Hematopoietic multipotent progenitor cell treated with erythropoietin and hydrocortisone succinate and interleukin-3 and kit ligand, for 6 days (in vitro differentiated cells): ENCODE measurements at regions not wholly inside any gene's neighbourhood (a gene's known extent, or its start where the extent isn't known, plus 50 kb on each side); places are given as distances from the start of the nearest gene placed in this dataset.
"Not testable (repeated sequence)": the region's sequence is repeated elsewhere in the genome, so short reads cannot be mapped to it uniquely, and the experiment has no call there.

Experiments used
- DNase-seq: peaks from one replicate; pipeline ENCODE4 v3.0.0-alpha.2; 2015

GRCh38 chr16:86844695-86845094 is 266.3 kb downstream of the FOXL1 start:
- DNase-seq: no peak

GRCh38 chr16:86846136-86846535 is 267.8 kb downstream of the FOXL1 start:
- DNase-seq: no peak

GRCh38 chr16:86848821-86849220 is 270.5 kb downstream of the FOXL1 start:
- no peak for DNase-seq

DNA sequence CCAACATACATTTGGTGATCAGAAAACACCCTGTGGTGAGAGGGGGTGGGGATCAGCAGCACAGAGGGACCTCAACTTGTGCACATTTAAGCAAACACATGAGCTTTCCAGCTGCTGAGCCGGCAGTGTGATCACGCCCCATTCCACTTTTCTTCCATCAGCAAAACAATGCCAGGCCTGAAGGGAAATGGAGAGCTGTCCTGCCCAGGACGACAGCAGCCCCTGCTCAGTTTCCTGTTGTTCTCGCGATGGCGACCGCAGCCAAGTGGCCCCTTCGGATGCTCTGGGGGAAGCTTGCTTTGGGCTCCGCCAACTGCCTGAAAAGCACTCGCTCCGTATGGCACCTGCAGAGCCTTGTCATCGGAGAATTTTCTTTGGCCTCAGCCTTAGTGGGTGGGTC is 272.3 kb downstream of the FOXL1 start:
- no peak for DNase-seq

DNA sequence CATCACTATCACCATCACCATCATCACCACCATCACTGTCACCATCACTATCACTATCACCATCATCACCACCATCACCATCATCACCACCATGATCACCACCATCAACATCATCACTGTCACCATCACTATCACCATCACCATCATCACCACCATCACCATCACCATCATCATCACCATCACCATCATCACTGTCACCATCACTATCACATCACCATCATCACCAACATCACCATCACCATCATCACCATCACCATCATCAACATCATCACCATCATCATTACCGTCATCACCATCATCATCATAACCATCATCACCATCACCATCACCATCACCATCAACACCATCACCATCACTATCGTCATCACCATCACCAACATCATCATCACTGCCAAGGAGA is 273.8 kb downstream of the FOXL1 start:
- DNase-seq: no peak

- no peak for DNase-seq
Observed at GRCh38 chr16:86854058-86854621, 275.8 kb downstream of the FOXL1 start.

- no peak for DNase-seq
Observed at GRCh38 chr16:86854626-86855294, 276.4 kb downstream of the FOXL1 start.

GRCh38 chr16:86856946-86857586 is 278.7 kb downstream of the FOXL1 start:
- DNase-seq: no peak

DNA sequence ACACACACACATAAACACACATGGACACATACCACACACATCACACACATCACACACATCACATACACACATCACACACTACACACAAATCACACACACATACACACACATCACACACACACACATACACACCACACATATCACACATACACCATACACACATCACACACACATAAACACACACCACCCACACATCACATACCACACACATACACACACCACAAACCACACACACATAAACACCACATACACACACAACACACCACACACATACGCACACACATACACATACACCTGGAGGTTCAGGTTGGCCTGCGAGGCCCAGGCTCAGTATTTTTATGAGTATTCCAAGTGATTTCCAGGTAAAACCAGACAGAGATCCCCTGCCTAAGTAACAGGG is 279.5 kb downstream of the FOXL1 start:
- DNase-seq: no peak

DNA sequence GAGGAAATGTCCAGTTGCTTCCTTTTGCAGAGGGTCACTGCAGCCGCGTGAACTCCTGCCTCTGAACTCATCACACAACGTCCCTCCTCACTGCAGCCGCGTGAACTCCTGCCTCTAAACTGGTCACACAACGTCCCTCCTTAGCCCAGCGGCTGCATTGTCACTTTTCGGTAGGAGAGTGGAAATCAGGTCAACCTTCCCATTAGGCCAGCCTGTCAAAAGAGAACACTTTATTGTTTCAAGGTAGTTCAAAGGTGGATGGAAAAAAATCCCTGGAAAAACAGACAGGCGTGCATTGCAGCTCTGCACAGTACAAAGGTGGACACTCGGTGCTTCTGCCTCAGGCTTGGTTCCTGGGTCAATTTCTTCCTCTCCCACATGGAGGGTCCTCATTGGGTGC is 280.2 kb downstream of the FOXL1 start:
- no peak for DNase-seq

DNA sequence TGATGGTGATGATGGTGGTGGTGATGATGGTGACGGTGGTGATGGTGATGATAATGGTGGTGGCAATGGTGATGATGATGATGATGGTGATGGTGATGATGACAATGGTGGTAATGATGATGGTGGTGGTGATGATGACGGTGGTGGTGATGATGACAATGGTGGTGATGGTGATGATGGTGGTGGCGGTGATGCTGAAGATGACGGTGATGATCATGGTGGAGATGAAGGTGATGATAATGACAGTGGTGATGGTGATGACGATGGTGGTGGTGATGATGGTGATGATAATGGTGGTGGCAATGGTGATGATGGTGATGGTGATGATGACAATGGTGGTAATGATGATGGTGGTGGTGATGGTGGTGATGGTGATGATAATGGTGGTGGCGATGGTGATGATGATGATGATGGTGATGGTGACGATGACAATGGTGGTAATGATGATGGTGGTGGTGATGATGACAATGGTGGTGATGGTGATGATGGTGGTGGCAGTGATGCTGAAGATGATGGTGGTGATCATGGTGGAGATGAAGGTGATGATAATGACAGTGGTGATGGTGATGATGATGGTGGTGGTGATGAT is 283.0 kb downstream of the FOXL1 start:
- DNase-seq: not testable (repeated sequence)

DNA sequence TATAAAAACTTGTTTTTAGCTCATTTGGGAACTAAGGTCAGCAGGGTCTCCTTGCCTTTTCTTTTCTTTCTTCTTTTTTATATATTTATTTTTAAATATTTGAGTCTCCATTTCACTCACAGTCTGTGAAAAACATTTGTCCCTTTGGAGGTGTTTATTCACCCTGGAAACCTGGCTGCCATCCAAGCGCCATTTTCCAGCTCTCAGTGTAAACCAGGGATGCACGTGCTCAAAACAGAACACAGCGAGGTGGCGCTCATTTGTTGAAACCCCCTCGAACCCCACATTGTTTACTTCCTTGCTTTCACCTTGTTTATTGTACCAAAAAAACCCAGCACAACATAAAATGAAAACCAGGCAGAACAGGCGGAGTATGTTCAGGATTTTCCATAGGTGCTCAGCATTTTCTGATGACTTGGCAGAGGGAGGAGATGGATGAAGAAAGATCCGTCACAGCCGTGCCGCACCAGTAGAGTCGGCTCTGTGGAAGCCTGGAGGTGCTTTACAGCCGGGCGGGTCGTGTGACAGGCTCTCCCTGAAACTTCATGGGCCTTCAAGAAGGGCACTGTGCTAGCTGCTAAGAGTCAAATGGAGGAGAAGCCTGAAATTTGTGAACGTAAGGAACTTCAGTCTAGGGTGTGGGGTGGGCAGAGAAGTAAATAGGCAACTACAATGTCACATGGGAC is 284.4 kb downstream of the FOXL1 start:
- no peak for DNase-seq

- DNase-seq: no peak
Observed at GRCh38 chr16:86863609-86864008, 285.3 kb downstream of the FOXL1 start.

- DNase-seq: no peak
Observed at GRCh38 chr16:86864586-86864985, 286.2 kb downstream of the FOXL1 start.

DNA sequence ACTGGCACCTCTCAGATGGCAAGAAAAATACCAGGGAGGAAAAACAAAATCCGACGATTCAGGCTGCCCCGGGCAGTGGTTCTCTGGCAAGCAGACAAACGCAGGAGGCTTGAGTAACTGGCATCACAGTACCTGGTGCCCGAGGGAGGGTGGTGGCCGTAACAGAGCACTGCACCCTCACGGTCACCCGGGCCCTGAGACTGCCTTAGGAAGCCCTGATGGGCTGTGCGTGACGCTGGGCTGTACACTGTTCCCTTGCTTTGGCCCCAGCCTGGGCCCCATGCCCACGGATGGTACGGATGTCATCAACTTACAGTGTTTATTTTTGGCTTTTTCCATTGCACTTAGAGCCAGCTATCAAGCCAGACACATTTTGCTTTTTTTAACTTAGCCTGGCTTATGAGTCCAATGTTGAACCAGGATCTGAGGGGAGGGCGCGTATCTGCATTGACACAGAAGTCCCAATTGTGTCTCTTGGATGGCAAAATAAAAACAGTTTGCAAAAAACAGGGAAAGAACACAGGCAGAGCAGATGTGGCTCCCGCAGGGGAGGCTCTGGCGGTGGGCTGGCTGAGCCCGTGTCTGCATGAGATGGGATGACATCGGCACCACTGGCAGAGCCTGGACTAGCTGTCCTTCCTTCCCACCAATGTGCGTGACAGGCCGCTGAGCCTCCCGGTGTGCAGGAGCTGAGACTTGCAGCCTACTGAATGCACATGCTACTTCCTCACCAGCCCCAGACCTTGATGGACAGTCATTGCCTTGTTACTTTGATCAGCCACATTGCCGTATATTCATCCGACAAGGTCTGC is 287.7 kb downstream of the FOXL1 start:
- no peak for DNase-seq

- no peak for DNase-seq
Observed at GRCh38 chr16:86866986-86867722, 288.8 kb downstream of the FOXL1 start.

DNA sequence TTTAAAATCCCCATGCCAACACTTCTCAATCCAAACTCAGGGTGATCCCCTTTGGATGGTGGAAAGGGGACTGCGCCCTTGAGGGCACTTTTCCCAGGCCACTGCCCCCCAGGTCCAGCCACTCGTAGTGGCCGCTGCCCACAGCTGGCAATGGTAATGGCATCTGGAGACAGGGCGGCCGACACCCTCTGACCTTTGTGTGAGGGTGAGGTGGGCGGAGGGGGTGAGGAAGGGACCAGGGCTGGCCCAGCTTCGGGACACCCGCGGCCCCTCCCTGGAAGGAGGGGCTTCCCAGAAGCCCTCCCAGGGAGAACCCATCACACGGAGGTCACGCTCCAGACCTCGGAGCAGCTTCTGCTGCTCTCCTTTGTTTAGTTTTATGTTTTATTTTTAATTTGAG is 289.7 kb downstream of the FOXL1 start:
- no peak for DNase-seq

DNA sequence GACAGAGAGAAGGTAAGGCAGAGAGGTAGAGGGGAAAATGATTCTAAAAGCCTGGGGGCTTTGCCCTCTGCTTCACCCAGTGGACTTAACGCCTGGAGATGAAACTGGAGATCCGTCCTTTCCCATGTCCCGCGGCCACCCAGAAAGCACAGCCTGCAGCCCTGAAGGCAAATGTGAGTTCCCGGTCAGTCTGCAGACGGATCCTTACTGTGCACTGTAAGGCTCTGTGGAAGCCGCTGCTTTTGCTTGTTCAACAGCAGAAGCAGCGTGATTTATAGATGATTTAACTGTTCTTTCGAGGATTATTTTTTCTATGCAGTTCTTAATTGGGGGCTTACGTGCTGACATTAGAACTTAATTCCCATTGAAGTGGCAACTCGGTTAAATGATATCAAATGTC is 290.4 kb downstream of the FOXL1 start:
- no peak for DNase-seq

GRCh38 chr16:86869288-86870022 is 291.1 kb downstream of the FOXL1 start:
- DNase-seq: no peak

DNA sequence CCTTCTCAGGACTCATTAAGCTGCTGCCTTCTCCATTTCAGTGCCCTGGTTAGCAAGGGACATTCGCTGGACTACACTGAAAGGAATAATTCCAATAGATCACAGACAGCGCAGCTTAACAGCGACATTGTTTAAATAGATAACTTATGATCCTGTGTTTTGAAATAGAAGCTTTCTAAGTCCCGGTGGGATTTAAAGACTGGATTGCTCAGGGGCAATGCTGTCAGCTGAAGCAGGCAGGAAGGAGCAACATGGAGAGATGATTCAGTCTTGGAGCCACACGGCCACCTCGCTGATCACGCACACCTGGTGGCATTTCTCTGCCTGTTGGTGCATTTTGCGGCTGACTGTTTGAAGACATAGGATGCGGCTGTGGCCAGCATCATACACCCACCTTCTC is 292.0 kb downstream of the FOXL1 start:
- DNase-seq: no peak

GRCh38 chr16:86872131-86872530 is 293.8 kb downstream of the FOXL1 start:
- DNase-seq: no peak
